ENCODE measurements at regions not wholly inside any gene's neighbourhood (a gene's known extent, or its start where the extent isn't known, plus 50 kb on each side); places are given as distances from the start of the nearest gene placed in this dataset.

GRCh38 chrX:139202742-139203420 lies 327.7 kb upstream of the F9 start:
- Histone ChIP-seq H3K9ac (ENCODE audit: insufficient read depth, low read depth, low read length) (no peak overlapping the region), H4K20me1 (ENCODE audit: insufficient read depth, low read length) (no peaks in the 10 kb centered on the region), H3K36me3 (replicated peaks in 1 of 2; ENCODE audit: control insufficient read depth in 1 of 2, insufficient read depth in 2 of 2, low read length in 2 of 2) (no peaks in the 10 kb centered on the region), H3K79me2 (ENCODE audit: insufficient read depth, low read length) (no peaks in the 10 kb centered on the region), H3K27me3 (ENCODE audit: control insufficient read depth in 1 of 2, insufficient read depth in 2 of 2, low read length in 2 of 2) (no peaks in the 10 kb centered on the region; a peak in 1 of 5 replicates), H2AFZ (ENCODE audit: low read length) (no peak overlapping the region), H3K27ac (ENCODE audit: extremely low read length, insufficient read depth, low read length) (no peak overlapping the region), H3K4me3 (replicated peaks in 1 of 3; ENCODE audit: insufficient read depth in 1 of 3, low read depth in 2 of 3, low read length in 3 of 3) (no peak overlapping the region), H3K9me3 (ENCODE audit: low read length) (no peaks in the 10 kb centered on the region), H3K4me1 (ENCODE audit: insufficient read depth, low read length) (no peaks in the 10 kb centered on the region), H3K4me2 (ENCODE audit: low read depth, low read length) (no peak overlapping the region)
- in situ Hi-C loops (cut with HindIII; ENCODE audit: extremely low pct_ligation_motif_present, low pct_unique_long_range_greater_than_20kb) (no loop called here), intact Hi-C loops (cut with micrococcal nuclease; ENCODE audit: unreplicated experiment) (no loop called here)
- no peak for ATAC-seq
- WGBS (ENCODE audit: low lambda C conversion rate) = 68% methylated on average over 15 of the region's 34 CpGs
- BruUV-seq (replicated peaks) = no TSS peak
- POLR2A ChIA-PET = no interaction called here
- DNase-seq (ENCODE audit: low spot score) = no peak
- CTCF ChIA-PET (ENCODE audit: low intra/inter-chr PET ratio, low total read pairs) = no interaction called here
- TF ChIP-seq PBX3 (CRISPR knock-in tag; IDR thresholded peaks at IDR 0.05; ENCODE audit: borderline replicate concordance) (no peak), ZBED4 (CRISPR knock-in tag; IDR thresholded peaks at IDR 0.05; ENCODE audit: borderline replicate concordance) (no peak)
- no peak for FAIRE-seq

Measured in HepG2 (cell line).